K562 (cell line): ENCODE measurements at regions not wholly inside any gene's neighbourhood (a gene's known extent, or its start where the extent isn't known, plus 50 kb on each side); places are given as distances from the start of the nearest gene placed in this dataset.

Experiments
- ATAC-seq: fragments of 200-7000 bp; cut with Tn5 transposase; 3 replicates; pipeline ENCODE4 v1.9.1; 2020; ENCODE audit warnings: moderate library complexity
- BruUV-seq: library from RNA; stranded (reverse); fragments of 400-500 nt; replicated peaks from 2 replicates; lab custom pipeline; 2021; lab: Mats Ljungman, UMichigan
- CTCF ChIA-PET: fragments of 300-600 bp; formaldehyde crosslinking; extraction: SDS; loops from one replicate; lab custom pipeline; 2021; ENCODE audit warnings: low intra/inter-chr PET ratio; lab: Yijun Ruan, JAX
- POLR2A ChIA-PET: fragments of 300-600, 350-650 bp; sonication (Branson Sonifier 250); formaldehyde crosslinking; extraction: SDS; loops from one replicate; lab custom pipeline; 2021; ENCODE audit warnings: antibody characterized with exemption, inconsistent platforms; lab: Yijun Ruan, JAX
- DNase-seq, 4 experiments: peaks; one replicate each; pipeline versions ENCODE4 v3.0.0 to v3.0.0-alpha.2; 2011 to 2018; ENCODE audit warnings: low spot score in 3 of 4, mixed read lengths in 3 of 4; ENCODE audit errors: extremely low read depth in 1 of 4
- FAIRE-seq: peaks from 2 replicates; lab custom pipeline; 2011; peaks lifted over from hg19 to GRCh38; lab: Jason Lieb, UNC
- H2AFZ ChIP-seq: 2 replicates; pipeline ENCODE4 v1.6.0; 2011; ENCODE audit warnings: low read depth, low read length, control low read depth, inconsistent platforms
- H3K27ac ChIP-seq: fragments of 200-600 bp; 3 replicates; pipeline ENCODE4 v1.8.0; 2011; ENCODE audit warnings: low read depth, mild to moderate bottlenecking, control low read depth, inconsistent platforms, low read length, moderate library complexity, mixed read lengths; ENCODE audit errors: extremely low read depth
- H3K27me3 ChIP-seq, 2 experiments: fragments of 300-600 bp in 1 of 2; 2 replicates in 1 of 2; 3 replicates in 1 of 2; pipeline versions ENCODE4 v1.6.0 to v1.8.0; 2011; ENCODE audit warnings: inconsistent platforms in 2 of 2, low read length in 2 of 2, mild to moderate bottlenecking in 1 of 2, mixed read lengths in 1 of 2, moderate library complexity in 1 of 2; ENCODE audit not compliant: control insufficient read depth in 2 of 2, insufficient read depth in 2 of 2
- H3K36me3 ChIP-seq: fragments of 300-600 bp; 3 replicates; pipeline ENCODE4 v1.8.0; 2011; ENCODE audit warnings: mild to moderate bottlenecking, low read length, inconsistent platforms; ENCODE audit not compliant: control insufficient read depth, insufficient read depth
- H3K4me1 ChIP-seq, 2 experiments: fragments of 200-600 bp in 1 of 2; replicated peaks in 1 of 2; 2 replicates in 1 of 2; 3 replicates in 1 of 2; pipeline versions ENCODE4 v1.5.1 to v1.8.0; 2011; ENCODE audit warnings: inconsistent platforms in 2 of 2, low read length in 2 of 2, mild to moderate bottlenecking in 1 of 2, mixed read lengths in 1 of 2, moderate library complexity in 1 of 2; ENCODE audit not compliant: control insufficient read depth in 2 of 2, insufficient read depth in 2 of 2
- H3K4me2 ChIP-seq: 2 replicates; pipeline ENCODE4 v1.6.1; 2011; ENCODE audit warnings: low read length, control low read depth, inconsistent platforms, mixed read lengths; ENCODE audit not compliant: insufficient read depth
- H3K4me3 ChIP-seq: fragments of 200-600 bp; sonication (generic), shearing (Covaris generic); 2 replicates; pipeline ENCODE4 v1.5.1; 2016; ENCODE audit warnings: control low read depth, inconsistent platforms
- H3K79me2 ChIP-seq: fragments of 200-600 bp; 3 replicates; pipeline ENCODE4 v1.8.0; 2011; ENCODE audit warnings: low read length, inconsistent platforms; ENCODE audit not compliant: control insufficient read depth, insufficient read depth
- H3K9ac ChIP-seq, 2 experiments: 2 replicates each; pipeline versions ENCODE4 v1.6.0 to v1.6.1; 2011; ENCODE audit warnings: low read depth in 2 of 2, low read length in 2 of 2, control low read depth in 1 of 2, inconsistent platforms in 1 of 2, mild to moderate bottlenecking in 1 of 2, mixed read lengths in 1 of 2; ENCODE audit not compliant: insufficient read depth in 1 of 2
- H3K9me1 ChIP-seq: one replicate; pipeline ENCODE4 v1.6.0; 2011; ENCODE audit warnings: inconsistent platforms, mild to moderate bottlenecking, low read length, moderate library complexity; ENCODE audit not compliant: control insufficient read depth, insufficient read depth
- H3K9me3 ChIP-seq: replicated peaks from 2 replicates; pipeline ENCODE4 v1.5.1; 2011; ENCODE audit warnings: low read depth, low read length, inconsistent platforms; ENCODE audit not compliant: control insufficient read depth, insufficient read depth
- H4K20me1 ChIP-seq: replicated peaks from 2 replicates; pipeline ENCODE4 v1.6.1; 2011; ENCODE audit warnings: low read length, inconsistent platforms, mixed read lengths; ENCODE audit not compliant: control insufficient read depth, insufficient read depth
- CHD7 ChIP-seq: fragments of 200-600 bp; sonication (generic); IDR thresholded peaks from one replicate; pipeline ENCODE4 v1.6.1; 2012; ENCODE audit warnings: mild to moderate bottlenecking, low read depth, low read length, inconsistent platforms
- HNRNPLL ChIP-seq: fragments of 200-400 bp; formaldehyde crosslinking; IDR thresholded peaks from 2 replicates; pipeline ENCODE4 v1.6.1; 2017; ENCODE audit warnings: low read length, low read depth, mild to moderate bottlenecking; ENCODE audit not compliant: poor library complexity, severe bottlenecking
- MCM2 ChIP-seq: fragments of 450-650 bp; IDR thresholded peaks from 2 replicates; pipeline ENCODE4 v1.6.1; 2017; ENCODE audit warnings: low read depth, mild to moderate bottlenecking
- RBM39 ChIP-seq: fragments of 200-400 bp; formaldehyde crosslinking; optimal IDR thresholded peaks from 2 replicates; pipeline ENCODE3; 2018; ENCODE audit warnings: low read depth, low read length
- SRSF3 ChIP-seq: fragments of 200-400 bp; formaldehyde crosslinking; IDR thresholded peaks from 2 replicates; pipeline ENCODE4 v1.6.1; 2016; ENCODE audit warnings: mild to moderate bottlenecking, low read length, moderate library complexity; ENCODE audit not compliant: insufficient read depth
- WGBS: fragments of 100-300 bp; shearing (Covaris generic); methylation state at CpG from one replicate; pipeline ENCODE4 v1.1.6; 2016; ENCODE audit warnings: low coverage, mixed read lengths; ENCODE audit not compliant: insufficient coverage; ENCODE audit errors: missing lambda C conversion rate; 5-methylcytosine and 5-hydroxymethylcytosine counted together
- in situ Hi-C: fragments of 300-500 bp; cut with MboI; formaldehyde crosslinking; loops from 4 replicates; pipeline ENCODE4 v1.15.0; 2018; ENCODE audit warnings: inconsistent platforms, mixed read lengths
- intact Hi-C: fragments of 100-400 bp; cut with micrococcal nuclease; formaldehyde crosslinking; loops from 2 replicates; pipeline ENCODE4 v1.14.2; 2022
- TF ChIP-seq, protein P1 (sequence below): IDR thresholded peaks from 2 replicates; pipeline ENCODE4 v1.6.1; 2012; ENCODE audit warnings: low read depth, low read length, improper control_type of control experiment, borderline replicate concordance

- intact Hi-C loops (no loop called here), in situ Hi-C loops (no loop called here)
- DNase-seq (no peak), FAIRE-seq (no peak), ATAC-seq (no peak)
- 0% methylated on average over 5 of the region's 5 CpGs for WGBS
- H3K9me3 ChIP-seq, result no peaks in the 10 kb centered on the region
- ChIA-PET POLR2A (no interaction called here), CTCF (no interaction called here)
- H3K4me1 ChIP-seq, result no peaks in the 10 kb centered on the region
- H3K36me3 ChIP-seq, result no peaks in the 10 kb centered on the region
- no peaks in the 10 kb centered on the region for H3K9me1 ChIP-seq
- H3K4me3 ChIP-seq, result no peak overlapping the region
- no peaks in the 10 kb centered on the region for H3K79me2 ChIP-seq
- H3K4me2 ChIP-seq, result no peak overlapping the region
- no peak overlapping the region for H2AFZ ChIP-seq
- no peaks in the 10 kb centered on the region for H4K20me1 ChIP-seq
- no TSS peak for BruUV-seq
- no peak overlapping the region for H3K9ac ChIP-seq
- H3K27me3 ChIP-seq, result no peaks in the 10 kb centered on the region
- H3K27ac ChIP-seq, result no peak overlapping the region
- TF ChIP-seq SRSF3, result no peak
- TF ChIP-seq, protein P1, sequence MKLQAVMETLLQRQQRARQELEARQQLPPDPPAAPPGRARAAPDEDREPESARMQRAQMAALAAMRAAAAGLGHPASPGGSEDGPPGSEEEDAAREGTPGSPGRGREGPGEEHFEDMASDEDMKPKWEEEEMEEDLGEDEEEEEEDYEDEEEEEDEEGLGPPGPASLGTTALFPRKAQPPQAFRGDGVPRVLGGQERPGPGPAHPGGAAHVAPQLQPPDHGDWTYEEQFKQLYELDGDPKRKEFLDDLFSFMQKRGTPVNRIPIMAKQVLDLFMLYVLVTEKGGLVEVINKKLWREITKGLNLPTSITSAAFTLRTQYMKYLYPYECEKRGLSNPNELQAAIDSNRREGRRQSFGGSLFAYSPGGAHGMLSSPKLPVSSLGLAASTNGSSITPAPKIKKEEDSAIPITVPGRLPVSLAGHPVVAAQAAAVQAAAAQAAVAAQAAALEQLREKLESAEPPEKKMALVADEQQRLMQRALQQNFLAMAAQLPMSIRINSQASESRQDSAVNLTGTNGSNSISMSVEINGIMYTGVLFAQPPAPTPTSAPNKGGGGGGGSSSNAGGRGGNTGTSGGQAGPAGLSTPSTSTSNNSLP, result no peak
- TF ChIP-seq RBM39, result no peak
- no peak for TF ChIP-seq CHD7
- no peak for TF ChIP-seq MCM2
- no peak for TF ChIP-seq HNRNPLL
- TF ChIP-seq, all 486 proteins: peak for 0
These were observed 959.4 kb upstream of the CELF4 start for GRCh38 chr18:38525039-38525438.
